Activated naive CD8-positive, alpha-beta T cell treated with anti-CD3 and anti-CD28 coated beads, Interleukin-2, amount 10 ng/mL, durations not matched to agents 7 days and 5 days (primary cell): ENCODE measurements at regions not wholly inside any gene's neighbourhood (a gene's known extent, or its start where the extent isn't known, plus 50 kb on each side); places are given as distances from the start of the nearest gene placed in this dataset.

Experiments
- ATAC-seq: fragments of 150-1000 bp; cut with Tn5 transposase; one replicate; pipeline ENCODE4 v1.10.0; 2021; ENCODE audit warnings: low read depth, moderate library complexity
- POLR2A ChIA-PET: fragments of 350-600 bp; sonication (Branson Sonifier 250); formaldehyde crosslinking; loops from one replicate; lab custom pipeline; 2021; ENCODE audit warnings: antibody characterized with exemption; lab: Charles Lee
- DNase-seq: peaks from one replicate; pipeline ENCODE4 v3.0.0; 2021
- H3K27ac Mint-ChIP-seq: one replicate; pipeline ENCODE4 v1.8.0; 2022; ENCODE audit warnings: mild to moderate bottlenecking, mixed read lengths
- H3K27me3 Mint-ChIP-seq: one replicate; pipeline ENCODE4 v1.8.0; 2022; ENCODE audit warnings: mild to moderate bottlenecking, moderate library complexity, mixed read lengths
- H3K36me3 Mint-ChIP-seq: one replicate; pipeline ENCODE4 v1.8.0; 2021; ENCODE audit warnings: mild to moderate bottlenecking, mixed read lengths
- H3K4me1 Mint-ChIP-seq: one replicate; pipeline ENCODE4 v1.8.0; 2021; ENCODE audit warnings: mixed read lengths
- H3K4me3 Mint-ChIP-seq: one replicate; pipeline ENCODE4 v1.8.0; 2022; ENCODE audit warnings: mild to moderate bottlenecking, moderate library complexity, mixed read lengths
- H3K9me3 Mint-ChIP-seq: one replicate; pipeline ENCODE4 v1.8.0; 2021; ENCODE audit warnings: mixed read lengths

- H3K36me3 Mint-ChIP-seq, result no peaks in the 10 kb centered on the region
- H3K27ac Mint-ChIP-seq, result no peak overlapping the region
- DNase-seq, result no peak
- ATAC-seq, result no peak
- H3K9me3 Mint-ChIP-seq, result no peaks in the 10 kb centered on the region
- H3K4me1 Mint-ChIP-seq, result no peaks in the 10 kb centered on the region
- POLR2A ChIA-PET, result no interaction called here
- H3K4me3 Mint-ChIP-seq, result no peak overlapping the region
- H3K27me3 Mint-ChIP-seq, result no peaks in the 10 kb centered on the region
Observed at GRCh38 chr15:86016750-86017149, 62.9 kb upstream of the AGBL1 start.

- H3K4me3 Mint-ChIP-seq, result no peak overlapping the region
- DNase-seq, result no peak
- ATAC-seq, result no peak
- POLR2A ChIA-PET, result no interaction called here
- H3K9me3 Mint-ChIP-seq, result no peaks in the 10 kb centered on the region
- H3K4me1 Mint-ChIP-seq, result no peaks in the 10 kb centered on the region
- no peaks in the 10 kb centered on the region for H3K36me3 Mint-ChIP-seq
- H3K27me3 Mint-ChIP-seq, result no peaks in the 10 kb centered on the region
- no peak overlapping the region for H3K27ac Mint-ChIP-seq
Observed at GRCh38 chr15:86018679-86019078, 61.0 kb upstream of the AGBL1 start.

DNA sequence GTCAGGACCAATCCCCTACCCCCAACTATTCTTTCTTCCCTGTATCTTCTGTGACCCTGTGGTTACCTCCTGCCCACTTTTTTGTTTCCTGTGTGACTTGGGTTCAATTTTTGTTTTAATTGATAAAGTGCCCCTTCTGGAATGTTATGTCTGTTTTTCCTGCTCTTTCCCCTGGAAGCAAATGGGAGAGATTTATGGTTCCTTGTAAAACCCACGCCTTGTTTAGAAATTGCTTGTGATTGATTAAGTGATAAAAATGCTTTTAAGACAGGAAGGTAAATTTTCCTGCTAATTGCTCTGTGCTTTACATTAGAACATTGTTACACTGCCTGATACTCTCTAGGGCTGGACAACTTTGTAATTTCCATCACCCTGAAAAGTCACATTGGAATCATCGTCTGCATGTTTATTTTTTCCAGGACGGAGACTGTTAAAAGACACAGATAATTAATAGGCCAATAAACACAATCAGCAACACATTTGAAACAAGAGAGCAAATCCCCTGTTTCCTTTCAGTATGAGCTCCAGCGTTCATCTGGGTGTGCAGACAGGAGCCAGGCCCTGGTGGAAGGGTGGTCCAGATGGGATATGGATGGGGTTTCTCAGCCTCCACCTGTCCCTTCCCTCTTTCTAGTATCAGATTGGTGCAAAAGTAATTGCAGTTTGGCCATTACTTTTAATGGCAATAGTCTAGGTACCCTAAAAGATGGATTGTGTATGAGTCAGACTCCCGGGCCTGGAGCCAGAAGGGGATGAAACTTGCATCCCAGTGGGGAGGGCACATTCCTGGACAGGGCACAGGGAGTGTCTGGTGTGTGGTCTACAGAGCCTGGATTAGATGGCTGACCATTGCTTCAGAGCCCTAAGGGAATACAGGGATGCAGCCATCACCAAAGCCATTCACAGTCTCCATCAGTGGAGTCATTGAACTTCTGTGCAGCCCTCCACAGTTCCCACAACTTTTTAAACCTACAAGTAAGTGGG, 58.1 kb upstream of the AGBL1 start:
- H3K4me1 Mint-ChIP-seq, result no peaks in the 10 kb centered on the region
- H3K4me3 Mint-ChIP-seq, result no peak overlapping the region
- no peak overlapping the region for H3K27ac Mint-ChIP-seq
- ATAC-seq (no peak), DNase-seq (no peak)
- no peaks in the 10 kb centered on the region for H3K36me3 Mint-ChIP-seq
- POLR2A ChIA-PET, result no interaction called here
- H3K27me3 Mint-ChIP-seq, result peaks cover 3% of the 10 kb centered on the region
- H3K9me3 Mint-ChIP-seq, result no peaks in the 10 kb centered on the region

GRCh38 chr15:86028961-86029360, 50.7 kb upstream of the AGBL1 start:
- Mint-ChIP-seq H3K36me3 (no peaks in the 10 kb centered on the region), H3K9me3 (no peaks in the 10 kb centered on the region), H3K27me3 (peaks cover 3% of the 10 kb centered on the region), H3K4me3 (no peak overlapping the region), H3K27ac (no peak overlapping the region), H3K4me1 (no peaks in the 10 kb centered on the region)
- no peak for ATAC-seq
- DNase-seq, result no peak
- POLR2A ChIA-PET, result no interaction called here
